GM12874 (cell line): ENCODE measurements at regions not wholly inside any gene's neighbourhood (a gene's known extent, or its start where the extent isn't known, plus 50 kb on each side); places are given as distances from the start of the nearest gene placed in this dataset.

Experiments
- TF ChIP-seq, protein P1 (sequence below): IDR thresholded peaks from 2 replicates; pipeline ENCODE4 v1.5.1; 2011; ENCODE audit warnings: low read depth, mild to moderate bottlenecking, control low read depth, low read length, moderate library complexity; ENCODE audit not compliant: insufficient read depth

DNA sequence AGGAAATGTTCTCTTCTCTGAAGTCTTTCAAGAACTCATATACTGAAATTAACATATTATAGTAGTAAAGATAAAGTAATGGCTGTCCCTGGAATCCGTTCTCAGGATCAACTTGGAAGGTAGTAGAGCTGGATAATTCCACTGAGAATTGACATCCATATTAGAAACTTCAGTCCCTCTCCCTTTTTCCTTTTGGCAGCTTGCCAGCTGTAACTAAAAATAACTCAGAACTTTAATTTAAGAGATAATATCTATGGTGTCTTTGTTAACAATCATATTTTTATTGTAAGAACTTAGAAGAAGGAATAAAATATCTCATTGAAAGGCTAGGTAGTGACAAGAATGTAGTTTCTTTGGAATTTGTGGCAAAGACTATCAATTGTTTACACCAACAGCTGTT is 61.4 kb upstream of the PLEKHA5 start:
- TF ChIP-seq, protein P1, sequence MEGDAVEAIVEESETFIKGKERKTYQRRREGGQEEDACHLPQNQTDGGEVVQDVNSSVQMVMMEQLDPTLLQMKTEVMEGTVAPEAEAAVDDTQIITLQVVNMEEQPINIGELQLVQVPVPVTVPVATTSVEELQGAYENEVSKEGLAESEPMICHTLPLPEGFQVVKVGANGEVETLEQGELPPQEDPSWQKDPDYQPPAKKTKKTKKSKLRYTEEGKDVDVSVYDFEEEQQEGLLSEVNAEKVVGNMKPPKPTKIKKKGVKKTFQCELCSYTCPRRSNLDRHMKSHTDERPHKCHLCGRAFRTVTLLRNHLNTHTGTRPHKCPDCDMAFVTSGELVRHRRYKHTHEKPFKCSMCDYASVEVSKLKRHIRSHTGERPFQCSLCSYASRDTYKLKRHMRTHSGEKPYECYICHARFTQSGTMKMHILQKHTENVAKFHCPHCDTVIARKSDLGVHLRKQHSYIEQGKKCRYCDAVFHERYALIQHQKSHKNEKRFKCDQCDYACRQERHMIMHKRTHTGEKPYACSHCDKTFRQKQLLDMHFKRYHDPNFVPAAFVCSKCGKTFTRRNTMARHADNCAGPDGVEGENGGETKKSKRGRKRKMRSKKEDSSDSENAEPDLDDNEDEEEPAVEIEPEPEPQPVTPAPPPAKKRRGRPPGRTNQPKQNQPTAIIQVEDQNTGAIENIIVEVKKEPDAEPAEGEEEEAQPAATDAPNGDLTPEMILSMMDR, result no peak

DNA sequence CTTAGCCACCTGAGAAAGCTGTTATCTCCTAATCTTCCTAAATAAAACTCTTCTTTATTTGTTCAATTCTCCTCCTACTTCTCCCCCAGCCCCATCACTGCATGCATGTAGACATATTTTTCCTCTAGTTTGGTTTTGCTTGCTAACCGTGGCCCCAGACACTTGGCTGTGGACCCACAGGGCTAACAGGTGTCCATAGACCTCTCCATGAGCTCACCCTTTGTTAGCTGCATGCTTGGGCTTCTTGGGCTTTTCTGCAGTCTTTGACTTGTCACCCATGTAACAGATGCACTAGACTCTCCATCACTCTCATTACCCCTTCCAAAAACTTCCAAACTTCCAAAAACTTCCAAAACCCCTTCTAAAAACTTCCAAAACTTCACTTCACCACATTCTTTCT is 59.2 kb upstream of the PLEKHA5 start:
- TF ChIP-seq, protein P1, result no peak

DNA sequence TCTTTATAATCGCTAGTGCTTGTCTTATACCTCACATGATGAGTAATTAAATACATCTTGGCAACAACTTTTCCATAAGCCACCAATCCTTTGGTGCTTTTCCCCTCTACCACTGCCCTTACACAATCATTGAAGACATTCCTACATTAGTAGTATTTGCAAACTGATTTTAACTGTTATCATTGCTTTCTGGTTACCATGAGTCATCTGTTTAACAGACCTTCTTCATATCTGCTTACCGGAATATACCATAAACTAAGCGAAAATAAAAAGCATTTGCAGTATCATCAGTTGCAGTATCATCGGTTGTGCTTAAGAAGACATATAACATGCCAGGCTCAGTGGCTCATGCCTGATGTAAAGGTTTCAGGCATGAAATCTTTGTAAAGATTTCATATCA is 54.8 kb upstream of the PLEKHA5 start:
- TF ChIP-seq, protein P1, result no peak

DNA sequence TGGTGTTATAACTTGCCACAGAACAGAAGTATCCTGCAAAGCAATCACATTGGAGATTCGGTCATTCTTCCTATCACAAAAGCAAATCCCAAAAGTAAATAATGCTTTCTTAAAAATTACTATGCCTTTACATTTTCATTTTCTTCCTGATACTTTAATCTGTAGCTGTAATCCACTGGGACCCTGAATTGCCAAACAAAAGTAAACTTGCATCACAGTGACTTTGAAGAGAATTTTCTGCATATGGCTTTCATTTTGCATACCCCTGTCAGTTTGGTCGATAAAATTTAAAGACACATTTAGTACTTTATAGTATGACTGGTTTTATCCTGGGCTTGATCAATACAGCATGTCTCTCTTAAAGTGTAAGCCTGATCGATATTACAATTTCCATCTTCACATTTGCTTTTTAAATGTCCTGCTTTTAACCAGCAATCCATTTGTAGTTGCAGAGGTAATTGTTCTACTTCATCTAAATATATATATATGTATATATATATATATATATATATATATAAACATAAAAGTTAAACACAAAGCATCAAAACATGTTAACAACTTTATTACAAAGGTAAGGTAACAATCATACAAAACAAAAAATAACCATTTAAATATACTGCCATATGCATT is 53.7 kb upstream of the PLEKHA5 start:
- TF ChIP-seq, protein P1, result no peak
